K562 (cell line): ENCODE measurements at regions not wholly inside any gene's neighbourhood (a gene's known extent, or its start where the extent isn't known, plus 50 kb on each side); places are given as distances from the start of the nearest gene placed in this dataset.

Experiments used
- ELF1 ChIP-seq: fragments of 200-800 bp; sonication (Bioruptor generic); IDR thresholded peaks from 2 replicates; pipeline ENCODE4 v1.6.1; 2016; ENCODE audit warnings: missing genetic modification characterization, missing compliant biosample characterization
- ETS2 ChIP-seq: IDR thresholded peaks from 2 replicates; pipeline ENCODE4 v1.6.1; 2016; ENCODE audit warnings: borderline replicate concordance, missing genetic modification characterization, mild to moderate bottlenecking, moderate library complexity, missing compliant biosample characterization; ENCODE audit not compliant: poor library complexity, severe bottlenecking
- HNRNPH1 ChIP-seq: fragments of 200-400 bp; formaldehyde crosslinking; optimal IDR thresholded peaks from 2 replicates; pipeline ENCODE3; 2017; ENCODE audit warnings: low read depth, mild to moderate bottlenecking, low read length, moderate library complexity
- KLF13 ChIP-seq: fragments of 450-650 bp; IDR thresholded peaks from 2 replicates; pipeline ENCODE4 v1.6.1; 2016; ENCODE audit warnings: missing genetic modification characterization, low read depth, mild to moderate bottlenecking, missing compliant biosample characterization, moderate library complexity, borderline replicate concordance
- MYC ChIP-seq, 2 experiments: fragments of 250-450 bp in 1 of 2; sonication (Bioruptor Pico) in 1 of 2; IDR thresholded peaks; 2 replicates each; pipeline versions ENCODE4 v1.5.1 to v1.6.1; 2012 to 2021; ENCODE audit warnings: low read depth in 2 of 2, borderline replicate concordance in 1 of 2, improper control_type of control experiment in 1 of 2, low read length in 1 of 2, mild to moderate bottlenecking in 1 of 2, moderate library complexity in 1 of 2
- NFIX ChIP-seq: fragments of 250-450 bp; sonication (Bioruptor Pico); IDR thresholded peaks from 2 replicates; pipeline ENCODE4 v1.4.0; 2020; ENCODE audit warnings: low read depth, mild to moderate bottlenecking, moderate library complexity
- PRMT5 ChIP-seq: sonication (generic); formaldehyde crosslinking; IDR thresholded peaks from 2 replicates; pipeline ENCODE4 v1.5.0; 2020; ENCODE audit warnings: missing genetic modification reagents
- RUNX1 ChIP-seq: sonication (generic); IDR thresholded peaks from 2 replicates; pipeline ENCODE4 v1.6.1; 2016; ENCODE audit warnings: antibody characterized with exemption, low read depth
- SMARCA5 ChIP-seq: fragments of 450-650 bp; IDR thresholded peaks from 2 replicates; pipeline ENCODE4 v1.6.1; 2016
- TAL1 ChIP-seq: fragments of 450-650 bp; IDR thresholded peaks from 2 replicates; pipeline ENCODE4 v1.6.1; 2016; ENCODE audit warnings: mild to moderate bottlenecking
- ZFP36 ChIP-seq: fragments of 150-350 bp; IDR thresholded peaks from 2 replicates; pipeline ENCODE4 v1.6.1; 2018; ENCODE audit warnings: low read length, low read depth; ENCODE audit not compliant: partially characterized antibody
- ZNF165 ChIP-seq: fragments of 250-450 bp; sonication (Bioruptor Pico); IDR thresholded peaks from 2 replicates; pipeline ENCODE4 v1.4.0; 2020; ENCODE audit warnings: borderline replicate concordance
- ZNF316 ChIP-seq: fragments of 450-650 bp; IDR thresholded peaks from 2 replicates; pipeline ENCODE4 v1.6.1; 2016
- TF ChIP-seq, protein P1 (sequence below), 2 experiments: fragments of 450-650 bp; IDR thresholded peaks; 2 replicates each; pipeline ENCODE4 v1.6.1; 2016
- TF ChIP-seq, protein P2 (sequence below): fragments of 200-800 bp; sonication (Bioruptor generic); IDR thresholded peaks from 2 replicates; pipeline ENCODE4 v1.6.1; 2017; ENCODE audit warnings: missing genetic modification characterization, missing compliant biosample characterization
- TF ChIP-seq, protein P3 (sequence below), 3 experiments: fragments of 200-800 bp in 1 of 3; sonication (Bioruptor generic) in 1 of 3; sonication (generic) in 1 of 3; formaldehyde crosslinking in 1 of 3; IDR thresholded peaks; 2 replicates each; pipeline versions ENCODE4 v1.6.1 to v1.8.0; 2016 to 2022; ENCODE audit warnings: mild to moderate bottlenecking in 2 of 3, missing compliant biosample characterization in 2 of 3, missing genetic modification characterization in 2 of 3, missing genetic modification reagents in 1 of 3

DNA sequence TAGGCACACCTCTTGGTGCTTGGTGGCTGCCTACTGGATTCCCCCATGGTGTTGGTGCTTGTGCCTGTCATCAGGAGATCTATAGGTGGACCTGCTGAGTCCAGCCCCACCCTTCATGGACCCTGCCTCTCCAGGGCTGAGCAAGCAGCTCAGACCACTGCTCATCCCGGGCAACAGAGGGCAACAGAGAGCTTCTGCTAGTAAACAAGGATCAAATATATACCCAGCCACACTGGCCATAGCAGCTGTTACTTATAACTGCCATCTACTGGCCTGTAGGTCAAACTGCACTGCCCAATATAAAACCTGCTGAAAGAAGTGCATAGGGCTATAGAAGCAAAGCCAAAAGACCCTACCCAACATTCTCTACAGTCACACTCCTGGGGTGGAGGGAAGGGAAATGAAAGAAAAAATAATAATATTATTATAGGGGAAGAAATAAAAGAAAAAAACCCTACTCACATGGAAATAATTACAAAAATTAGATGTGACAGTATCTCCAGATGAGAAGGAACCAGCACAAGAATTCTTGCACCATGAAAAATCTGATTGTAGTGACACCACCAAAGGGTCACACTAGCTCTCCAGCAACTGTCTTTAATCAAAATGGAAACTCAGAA lies 54.9 kb upstream of the ZNF800 start (continued):
- no peak for TF ChIP-seq ZFP36
- TF ChIP-seq, protein P1, sequence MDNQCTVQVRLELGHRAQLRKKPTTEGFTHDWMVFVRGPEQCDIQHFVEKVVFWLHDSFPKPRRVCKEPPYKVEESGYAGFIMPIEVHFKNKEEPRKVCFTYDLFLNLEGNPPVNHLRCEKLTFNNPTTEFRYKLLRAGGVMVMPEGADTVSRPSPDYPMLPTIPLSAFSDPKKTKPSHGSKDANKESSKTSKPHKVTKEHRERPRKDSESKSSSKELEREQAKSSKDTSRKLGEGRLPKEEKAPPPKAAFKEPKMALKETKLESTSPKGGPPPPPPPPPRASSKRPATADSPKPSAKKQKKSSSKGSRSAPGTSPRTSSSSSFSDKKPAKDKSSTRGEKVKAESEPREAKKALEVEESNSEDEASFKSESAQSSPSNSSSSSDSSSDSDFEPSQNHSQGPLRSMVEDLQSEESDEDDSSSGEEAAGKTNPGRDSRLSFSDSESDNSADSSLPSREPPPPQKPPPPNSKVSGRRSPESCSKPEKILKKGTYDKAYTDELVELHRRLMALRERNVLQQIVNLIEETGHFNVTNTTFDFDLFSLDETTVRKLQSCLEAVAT (IDR thresholded peaks at IDR 0.05): peak in 1 of 2 experiments; percentile 75; a peak in 1 of 4 replicates
- 0 out of 2 replicates have a peak, but pooled peaks have one; percentile 24 for TF ChIP-seq MYC (IDR thresholded peaks at IDR 0.05; ENCODE audit: low read depth, low read length)
- TF ChIP-seq MYC (CRISPR knock-in tag; IDR thresholded peaks at IDR 0.05; ENCODE audit: borderline replicate concordance, low read depth): no peak
- TF ChIP-seq HNRNPH1: no peak
- TF ChIP-seq SMARCA5: no peak
- TF ChIP-seq ZNF165 (CRISPR knock-in tag): no peak
- TF ChIP-seq TAL1: no peak
- TF ChIP-seq ZNF316: no peak
- TF ChIP-seq ETS2 (tag): no peak
- TF ChIP-seq NFIX (CRISPR knock-in tag): no peak
- TF ChIP-seq, protein P2, sequence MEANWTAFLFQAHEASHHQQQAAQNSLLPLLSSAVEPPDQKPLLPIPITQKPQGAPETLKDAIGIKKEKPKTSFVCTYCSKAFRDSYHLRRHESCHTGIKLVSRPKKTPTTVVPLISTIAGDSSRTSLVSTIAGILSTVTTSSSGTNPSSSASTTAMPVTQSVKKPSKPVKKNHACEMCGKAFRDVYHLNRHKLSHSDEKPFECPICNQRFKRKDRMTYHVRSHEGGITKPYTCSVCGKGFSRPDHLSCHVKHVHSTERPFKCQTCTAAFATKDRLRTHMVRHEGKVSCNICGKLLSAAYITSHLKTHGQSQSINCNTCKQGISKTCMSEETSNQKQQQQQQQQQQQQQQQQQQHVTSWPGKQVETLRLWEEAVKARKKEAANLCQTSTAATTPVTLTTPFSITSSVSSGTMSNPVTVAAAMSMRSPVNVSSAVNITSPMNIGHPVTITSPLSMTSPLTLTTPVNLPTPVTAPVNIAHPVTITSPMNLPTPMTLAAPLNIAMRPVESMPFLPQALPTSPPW (CRISPR knock-in tag): no peak
- no peak for TF ChIP-seq ELF1
- TF ChIP-seq RUNX1: no peak
- no peak for TF ChIP-seq PRMT5
- TF ChIP-seq, protein P3, sequence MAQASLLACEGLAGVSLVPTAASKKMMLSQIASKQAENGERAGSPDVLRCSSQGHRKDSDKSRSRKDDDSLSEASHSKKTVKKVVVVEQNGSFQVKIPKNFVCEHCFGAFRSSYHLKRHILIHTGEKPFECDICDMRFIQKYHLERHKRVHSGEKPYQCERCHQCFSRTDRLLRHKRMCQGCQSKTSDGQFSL (CRISPR knock-in tag; IDR thresholded peaks at IDR 0.05): no peak
- TF ChIP-seq, protein P3 (tag; IDR thresholded peaks at IDR 0.05): no peak
- no peak for TF ChIP-seq KLF13
